ENCODE measurements at regions not wholly inside any gene's neighbourhood (a gene's known extent, or its start where the extent isn't known, plus 50 kb on each side); places are given as distances from the start of the nearest gene placed in this dataset.

- POLR2A ChIA-PET, result no interaction called here
- Histone ChIP-seq H4K20me1 (replicated peaks; ENCODE audit: control insufficient read depth, extremely low read depth, insufficient read depth, low read length) (no peaks in the 10 kb centered on the region), H3K79me2 (ENCODE audit: control insufficient read depth, insufficient read depth, low read length) (no peaks in the 10 kb centered on the region), H3K9ac (replicated peaks; ENCODE audit: extremely low read depth, insufficient read depth, low read length) (no peak overlapping the region), H3K4me3 (replicated peaks in 1 of 3; ENCODE audit: insufficient read depth in 1 of 3, low read depth in 1 of 3, low read length in 3 of 3) (no peak overlapping the region), H3K4me1 (ENCODE audit: control insufficient read depth, extremely low read depth, insufficient read depth, low read length) (no peaks in the 10 kb centered on the region), H3K4me2 (ENCODE audit: insufficient read depth, low read length) (no peak overlapping the region), H3K9me3 (replicated peaks; ENCODE audit: control insufficient read depth, insufficient read depth, low read length) (no peaks in the 10 kb centered on the region), H2AFZ (ENCODE audit: low read depth, low read length) (no peak overlapping the region), H3K27ac (ENCODE audit: insufficient read depth, low read depth, low read length) (no peak overlapping the region), H3K27me3 (ENCODE audit: control insufficient read depth in 2 of 2, insufficient read depth in 2 of 2, low read length in 2 of 2) (peaks cover 4 to 9% of the 10 kb centered on the region in 2 experiments), H3K9me1 (replicated peaks; ENCODE audit: control insufficient read depth, extremely low read depth, insufficient read depth, low read length) (no peaks in the 10 kb centered on the region), H3K36me3 (ENCODE audit: control insufficient read depth in 2 of 2, extremely low read depth in 1 of 2, insufficient read depth in 2 of 2, low read length in 2 of 2) (no peaks in the 10 kb centered on the region)
- DNase-seq (ENCODE audit: low read depth, low spot score) (no peak), FAIRE-seq (no peak)
- TF ChIP-seq FOS (IDR thresholded peaks at IDR 0.05; ENCODE audit: borderline replicate concordance, insufficient read depth, low read length) (no peak), POLR2A (IDR thresholded peaks at IDR 0.05; ENCODE audit: low read depth, low read length) (no peak), JUN (IDR thresholded peaks at IDR 0.05; ENCODE audit: borderline replicate concordance, insufficient read depth, insufficient read length, low read depth) (no peak), CTCF (IDR thresholded peaks at IDR 0.05; ENCODE audit: extremely low read depth in 1 of 2, insufficient read depth in 1 of 2, low read depth in 1 of 2, low read length in 2 of 2) (no peak), MYC (IDR thresholded peaks at IDR 0.05; ENCODE audit: low read depth, low read length) (no peak), POLR2AphosphoS5 (IDR thresholded peaks at IDR 0.05; ENCODE audit: insufficient read depth, low read depth, low read length) (no peak), EZH2 (IDR thresholded peaks at IDR 0.05; ENCODE audit: borderline replicate concordance, low read depth, low read length, severe bottlenecking) (no peak), MAX (IDR thresholded peaks at IDR 0.05; ENCODE audit: insufficient read depth, insufficient read length) (no peak), GATA2 (IDR thresholded peaks at IDR 0.05; ENCODE audit: insufficient read depth, insufficient read length, low read depth, low read length) (no peak)
- intact Hi-C loops (cut with micrococcal nuclease), result no loop called here
- CTCF ChIA-PET, result interaction anchor here (1.6 kb wide), 1 partner anchor 17 kb away, joined by 7 read pairs; no protein-coding TSS in a partner anchor
- dilution Hi-C loops (cut with MboI; ENCODE audit: extremely low pct_ligation_motif_present, low sequenced_read_pairs), result no loop called here
- no TSS peak for BruUV-seq (replicated peaks)
These were observed 468.1 kb upstream of the PTBP2 start for GRCh38 chr1:96253246-96254035.

Measured in endothelial cell of umbilical vein (primary cell).